ENCODE measurements at regions not wholly inside any gene's neighbourhood (a gene's known extent, or its start where the extent isn't known, plus 50 kb on each side); places are given as distances from the start of the nearest gene placed in this dataset.

GRCh38 chr4:159042097-159042605 lies 60.7 kb upstream of the RAPGEF2 start:
- DNase-seq (no peak), FAIRE-seq (no peak)
- Histone ChIP-seq H3K36me3 (ENCODE audit: control insufficient read depth in 2 of 3, insufficient read depth in 3 of 3, low read length in 3 of 3) (no peaks in the 10 kb centered on the region), H3K9me3 (ENCODE audit: control insufficient read depth in 2 of 3, insufficient read depth in 1 of 3, low read length in 3 of 3) (no peaks in the 10 kb centered on the region), H3K4me3 (ENCODE audit: low read length in 3 of 3) (no peak overlapping the region), H3K9ac (ENCODE audit: low read length in 3 of 3) (no peak overlapping the region), H3K4me1 (ENCODE audit: control insufficient read depth in 2 of 3, insufficient read depth in 2 of 3, low read depth in 1 of 3, low read length in 3 of 3) (no peaks in the 10 kb centered on the region), H3K27ac (ENCODE audit: low read depth in 2 of 2, low read length in 2 of 2) (no peak overlapping the region), H3K27me3 (ENCODE audit: control insufficient read depth, insufficient read depth, low read length) (no peaks in the 10 kb centered on the region)
- intact Hi-C loops (cut with DNase I): no loop called here
- TF ChIP-seq, protein P1, sequence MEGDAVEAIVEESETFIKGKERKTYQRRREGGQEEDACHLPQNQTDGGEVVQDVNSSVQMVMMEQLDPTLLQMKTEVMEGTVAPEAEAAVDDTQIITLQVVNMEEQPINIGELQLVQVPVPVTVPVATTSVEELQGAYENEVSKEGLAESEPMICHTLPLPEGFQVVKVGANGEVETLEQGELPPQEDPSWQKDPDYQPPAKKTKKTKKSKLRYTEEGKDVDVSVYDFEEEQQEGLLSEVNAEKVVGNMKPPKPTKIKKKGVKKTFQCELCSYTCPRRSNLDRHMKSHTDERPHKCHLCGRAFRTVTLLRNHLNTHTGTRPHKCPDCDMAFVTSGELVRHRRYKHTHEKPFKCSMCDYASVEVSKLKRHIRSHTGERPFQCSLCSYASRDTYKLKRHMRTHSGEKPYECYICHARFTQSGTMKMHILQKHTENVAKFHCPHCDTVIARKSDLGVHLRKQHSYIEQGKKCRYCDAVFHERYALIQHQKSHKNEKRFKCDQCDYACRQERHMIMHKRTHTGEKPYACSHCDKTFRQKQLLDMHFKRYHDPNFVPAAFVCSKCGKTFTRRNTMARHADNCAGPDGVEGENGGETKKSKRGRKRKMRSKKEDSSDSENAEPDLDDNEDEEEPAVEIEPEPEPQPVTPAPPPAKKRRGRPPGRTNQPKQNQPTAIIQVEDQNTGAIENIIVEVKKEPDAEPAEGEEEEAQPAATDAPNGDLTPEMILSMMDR (IDR thresholded peaks at IDR 0.05; ENCODE audit: borderline replicate concordance, extremely low read depth, insufficient read depth): no peak

- Histone ChIP-seq H3K4me3 (ENCODE audit: low read length in 3 of 3) (no peak overlapping the region), H3K9ac (ENCODE audit: low read length in 3 of 3) (no peak overlapping the region), H3K36me3 (ENCODE audit: control insufficient read depth in 2 of 3, insufficient read depth in 3 of 3, low read length in 3 of 3) (no peaks in the 10 kb centered on the region), H3K9me3 (ENCODE audit: control insufficient read depth in 2 of 3, insufficient read depth in 1 of 3, low read length in 3 of 3) (no peaks in the 10 kb centered on the region), H3K27ac (ENCODE audit: low read depth in 2 of 2, low read length in 2 of 2) (no peak overlapping the region), H3K4me1 (ENCODE audit: control insufficient read depth in 2 of 3, insufficient read depth in 2 of 3, low read depth in 1 of 3, low read length in 3 of 3) (peaks cover 0 to under 1% (median 0%) of the 10 kb centered on the region in 3 donors), H3K27me3 (ENCODE audit: control insufficient read depth, insufficient read depth, low read length) (no peaks in the 10 kb centered on the region)
- intact Hi-C loops (cut with DNase I): no loop called here
- DNase-seq: no peak
- FAIRE-seq: no peak
- TF ChIP-seq, protein P1 (IDR thresholded peaks at IDR 0.05; ENCODE audit: borderline replicate concordance, extremely low read depth, insufficient read depth): no peak
These were observed 60.0 kb upstream of the RAPGEF2 start for GRCh38 chr4:159042868-159043267.

DNA sequence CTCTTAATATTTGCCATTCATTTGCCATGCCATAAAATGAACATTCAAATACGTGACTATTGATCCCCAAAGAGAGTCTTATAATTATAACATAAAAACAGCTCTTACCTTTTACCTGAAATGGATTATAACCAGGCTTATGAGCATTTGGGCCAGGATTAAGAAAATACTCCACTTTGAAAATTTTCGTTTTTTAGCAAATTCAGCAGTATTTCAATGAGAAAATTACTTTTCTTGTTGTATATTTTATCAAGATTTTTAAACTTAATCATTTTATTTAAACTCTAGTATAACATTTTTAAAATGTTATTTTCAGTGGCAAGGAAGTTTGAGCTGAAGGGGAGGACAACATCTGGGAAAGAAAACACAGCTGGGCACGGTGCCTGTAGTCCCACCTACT lies 59.0 kb upstream of the RAPGEF2 start:
- H3K9ac ChIP-seq (ENCODE audit: low read length in 3 of 3): no peak overlapping the region
- FAIRE-seq: no peak
- intact Hi-C loops (cut with DNase I): no loop called here

More for the DNA sequence above, 59.0 kb upstream of the RAPGEF2 start:
- Histone ChIP-seq H3K4me1 (ENCODE audit: control insufficient read depth in 2 of 3, insufficient read depth in 2 of 3, low read depth in 1 of 3, low read length in 3 of 3) (peaks cover 0 to 5% (median 0%) of the 10 kb centered on the region in 3 donors), H3K27ac (ENCODE audit: low read depth in 2 of 2, low read length in 2 of 2) (no peak overlapping the region), H3K4me3 (ENCODE audit: low read length in 3 of 3) (no peak overlapping the region), H3K9me3 (ENCODE audit: control insufficient read depth in 2 of 3, insufficient read depth in 1 of 3, low read length in 3 of 3) (no peaks in the 10 kb centered on the region), H3K27me3 (ENCODE audit: control insufficient read depth, insufficient read depth, low read length) (no peaks in the 10 kb centered on the region), H3K36me3 (ENCODE audit: control insufficient read depth in 2 of 3, insufficient read depth in 3 of 3, low read length in 3 of 3) (no peaks in the 10 kb centered on the region)
- TF ChIP-seq, protein P1 (IDR thresholded peaks at IDR 0.05; ENCODE audit: borderline replicate concordance, extremely low read depth, insufficient read depth): no peak
- no peak for DNase-seq

Data from kidney (tissue), 13 donors.